Upper lobe of right lung (tissue), 1 donor: ENCODE measurements at regions not wholly inside any gene's neighbourhood (a gene's known extent, or its start where the extent isn't known, plus 50 kb on each side); places are given as distances from the start of the nearest gene placed in this dataset.

Experiments used
- ATAC-seq: fragments of 200-7000 bp; cut with Tn5 transposase; one replicate; pipeline ENCODE4 v1.9.1; 2020; ENCODE audit warnings: mild to moderate bottlenecking, moderate library complexity
- DNase-seq: peaks from one replicate; pipeline ENCODE4 v3.0.0-alpha.2; 2020
- H3K27ac ChIP-seq: fragments of 200-600 bp; one replicate; pipeline ENCODE4 v1.8.0; 2022
- H3K27me3 ChIP-seq: fragments of 200-600 bp; one replicate; pipeline ENCODE4 v1.8.0; 2022; ENCODE audit warnings: mild to moderate bottlenecking
- H3K36me3 ChIP-seq: fragments of 200-600 bp; one replicate; pipeline ENCODE4 v1.8.0; 2022
- H3K4me1 ChIP-seq: fragments of 200-600 bp; one replicate; pipeline ENCODE4 v1.8.0; 2022
- H3K4me3 ChIP-seq: fragments of 200-600 bp; one replicate; pipeline ENCODE4 v1.8.0; 2022; ENCODE audit warnings: mild to moderate bottlenecking
- H3K9me3 ChIP-seq: fragments of 200-600 bp; one replicate; pipeline ENCODE4 v1.8.0; 2022
- CTCF ChIP-seq: fragments of 200-600 bp; IDR thresholded peaks from one replicate; pipeline ENCODE4 v1.8.0; 2022; ENCODE audit warnings: antibody characterized with exemption
- intact Hi-C: fragments of 100-400 bp; cut with DNase I; formaldehyde crosslinking; loops from one replicate; pipeline ENCODE4 v1.11.0; 2022
- donor health status: DM: no; HTN: yes; CAD: no; lungs with severe emphysema.

- ATAC-seq (no peak), DNase-seq (no peak)
- intact Hi-C loops, result no loop called here
- Histone ChIP-seq H3K27me3 (no peaks in the 10 kb centered on the region), H3K4me3 (no peak overlapping the region), H3K4me1 (no peaks in the 10 kb centered on the region), H3K9me3 (no peaks in the 10 kb centered on the region), H3K36me3 (no peaks in the 10 kb centered on the region), H3K27ac (no peak overlapping the region)
- no peak for TF ChIP-seq CTCF
Measured at GRCh38 chr6:67897998-67898607, 737.0 kb upstream of the ADGRB3 start.

- TF ChIP-seq CTCF, result no peak
- H3K27me3 ChIP-seq, result no peaks in the 10 kb centered on the region
- H3K9me3 ChIP-seq, result no peaks in the 10 kb centered on the region
- H3K36me3 ChIP-seq, result no peaks in the 10 kb centered on the region
- H3K27ac ChIP-seq, result no peak overlapping the region
- ATAC-seq (no peak), DNase-seq (no peak)
- no peaks in the 10 kb centered on the region for H3K4me1 ChIP-seq
- intact Hi-C loops, result no loop called here
- H3K4me3 ChIP-seq, result no peak overlapping the region
Measured at GRCh38 chr6:67896476-67896875, 738.6 kb upstream of the ADGRB3 start.

GRCh38 chr6:67889682-67889995 lies 745.4 kb upstream of the ADGRB3 start:
- intact Hi-C loops, result no loop called here
- DNase-seq (no peak), ATAC-seq (no peak)
- H3K27me3 ChIP-seq, result no peaks in the 10 kb centered on the region
- H3K27ac ChIP-seq, result no peak overlapping the region
- H3K4me3 ChIP-seq, result no peak overlapping the region
- no peaks in the 10 kb centered on the region for H3K4me1 ChIP-seq
- no peak for TF ChIP-seq CTCF
- H3K36me3 ChIP-seq, result no peaks in the 10 kb centered on the region
- no peaks in the 10 kb centered on the region for H3K9me3 ChIP-seq

- DNase-seq, result no peak
- no peaks in the 10 kb centered on the region for H3K36me3 ChIP-seq
- no peak overlapping the region for H3K4me3 ChIP-seq
- H3K4me1 ChIP-seq, result no peaks in the 10 kb centered on the region
- no peak overlapping the region for H3K27ac ChIP-seq
- no peaks in the 10 kb centered on the region for H3K9me3 ChIP-seq
- no peaks in the 10 kb centered on the region for H3K27me3 ChIP-seq
- intact Hi-C loops, result no loop called here
- no peak for TF ChIP-seq CTCF
- ATAC-seq, result peak; percentile 38
Measured at GRCh38 chr6:67888886-67889681, 746.0 kb upstream of the ADGRB3 start.

GRCh38 chr6:67888546-67888885 lies 746.6 kb upstream of the ADGRB3 start:
- Histone ChIP-seq H3K36me3 (no peaks in the 10 kb centered on the region), H3K27ac (no peak overlapping the region), H3K4me1 (no peaks in the 10 kb centered on the region), H3K4me3 (no peak overlapping the region), H3K9me3 (no peaks in the 10 kb centered on the region), H3K27me3 (no peaks in the 10 kb centered on the region)
- TF ChIP-seq CTCF, result no peak
- DNase-seq (no peak), ATAC-seq (no peak)
- intact Hi-C loops, result no loop called here
